HL-60 (cell line): ENCODE measurements at regions not wholly inside any gene's neighbourhood (a gene's known extent, or its start where the extent isn't known, plus 50 kb on each side); places are given as distances from the start of the nearest gene placed in this dataset.

Source experiments
- DNase-seq, 2 experiments: peaks; one replicate each; pipeline ENCODE4 v3.0.0-alpha.2; 2010 to 2020; ENCODE audit warnings: low read depth in 1 of 2, low spot score in 1 of 2
- H3K27ac ChIP-seq: fragments of 250-450 bp; sonication (Bioruptor Pico); replicated peaks from 2 replicates; pipeline ENCODE4 v1.5.1; 2020; ENCODE audit warnings: mild to moderate bottlenecking, moderate library complexity
- H3K27me3 ChIP-seq: fragments of 250-450 bp; sonication (Bioruptor Pico); 2 replicates; pipeline ENCODE4 v1.5.1; 2021; ENCODE audit warnings: mild to moderate bottlenecking, moderate library complexity; ENCODE audit not compliant: insufficient read depth, poor library complexity, severe bottlenecking
- H3K4me3 ChIP-seq: replicated peaks from 2 replicates; pipeline ENCODE4 v1.5.1; 2011; ENCODE audit warnings: mild to moderate bottlenecking, control low read depth, low read length; ENCODE audit not compliant: insufficient read depth
- GABPA ChIP-seq: IDR thresholded peaks from 2 replicates; pipeline ENCODE4 v1.6.1; 2012; ENCODE audit warnings: low read depth
- POLR2AphosphoS5 ChIP-seq: IDR thresholded peaks from 2 replicates; pipeline ENCODE4 v1.6.1; 2012; ENCODE audit warnings: low read depth
- REST ChIP-seq: IDR thresholded peaks from 2 replicates; pipeline ENCODE4 v1.6.1; 2012; ENCODE audit warnings: low read depth; ENCODE audit not compliant: insufficient replicate concordance
- SPI1 ChIP-seq: IDR thresholded peaks from 2 replicates; pipeline ENCODE4 v1.6.1; 2012; ENCODE audit warnings: low read depth, mild to moderate bottlenecking, borderline replicate concordance
- TF ChIP-seq, protein P1 (sequence below): IDR thresholded peaks from one replicate; pipeline ENCODE4 v1.5.1; 2011; ENCODE audit warnings: low read length, control low read depth, inconsistent platforms; ENCODE audit not compliant: insufficient read depth

- TF ChIP-seq SPI1 (no peak), REST (no peak), GABPA (no peak), POLR2AphosphoS5 (no peak)
- TF ChIP-seq, protein P1, sequence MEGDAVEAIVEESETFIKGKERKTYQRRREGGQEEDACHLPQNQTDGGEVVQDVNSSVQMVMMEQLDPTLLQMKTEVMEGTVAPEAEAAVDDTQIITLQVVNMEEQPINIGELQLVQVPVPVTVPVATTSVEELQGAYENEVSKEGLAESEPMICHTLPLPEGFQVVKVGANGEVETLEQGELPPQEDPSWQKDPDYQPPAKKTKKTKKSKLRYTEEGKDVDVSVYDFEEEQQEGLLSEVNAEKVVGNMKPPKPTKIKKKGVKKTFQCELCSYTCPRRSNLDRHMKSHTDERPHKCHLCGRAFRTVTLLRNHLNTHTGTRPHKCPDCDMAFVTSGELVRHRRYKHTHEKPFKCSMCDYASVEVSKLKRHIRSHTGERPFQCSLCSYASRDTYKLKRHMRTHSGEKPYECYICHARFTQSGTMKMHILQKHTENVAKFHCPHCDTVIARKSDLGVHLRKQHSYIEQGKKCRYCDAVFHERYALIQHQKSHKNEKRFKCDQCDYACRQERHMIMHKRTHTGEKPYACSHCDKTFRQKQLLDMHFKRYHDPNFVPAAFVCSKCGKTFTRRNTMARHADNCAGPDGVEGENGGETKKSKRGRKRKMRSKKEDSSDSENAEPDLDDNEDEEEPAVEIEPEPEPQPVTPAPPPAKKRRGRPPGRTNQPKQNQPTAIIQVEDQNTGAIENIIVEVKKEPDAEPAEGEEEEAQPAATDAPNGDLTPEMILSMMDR = no peak
- Histone ChIP-seq H3K27me3 (no peaks in the 10 kb centered on the region), H3K27ac (no peak overlapping the region), H3K4me3 (no peak overlapping the region)
- no peak for DNase-seq
Observed at GRCh38 chr12:90473831-90474230, 481.1 kb downstream of the CCER1 start.

GRCh38 chr12:90460681-90461080 is 494.3 kb downstream of the CCER1 start:
- TF ChIP-seq POLR2AphosphoS5 (no peak), SPI1 (no peak), GABPA (no peak), REST (no peak)
- TF ChIP-seq, protein P1 = no peak
- H3K4me3 ChIP-seq = no peak overlapping the region
- no peaks in the 10 kb centered on the region for H3K27me3 ChIP-seq
- H3K27ac ChIP-seq = no peak overlapping the region
- no peak for DNase-seq

- no peak overlapping the region for H3K27ac ChIP-seq
- H3K27me3 ChIP-seq = no peaks in the 10 kb centered on the region
- TF ChIP-seq, protein P1 = no peak
- TF ChIP-seq SPI1 (no peak), POLR2AphosphoS5 (no peak), GABPA (no peak), REST (no peak)
- no peak for DNase-seq
- H3K4me3 ChIP-seq = no peak overlapping the region
Observed at GRCh38 chr12:90456248-90456647, 498.7 kb downstream of the CCER1 start.
